ENCODE measurements at regions not wholly inside any gene's neighbourhood (a gene's known extent, or its start where the extent isn't known, plus 50 kb on each side); places are given as distances from the start of the nearest gene placed in this dataset.

DNA sequence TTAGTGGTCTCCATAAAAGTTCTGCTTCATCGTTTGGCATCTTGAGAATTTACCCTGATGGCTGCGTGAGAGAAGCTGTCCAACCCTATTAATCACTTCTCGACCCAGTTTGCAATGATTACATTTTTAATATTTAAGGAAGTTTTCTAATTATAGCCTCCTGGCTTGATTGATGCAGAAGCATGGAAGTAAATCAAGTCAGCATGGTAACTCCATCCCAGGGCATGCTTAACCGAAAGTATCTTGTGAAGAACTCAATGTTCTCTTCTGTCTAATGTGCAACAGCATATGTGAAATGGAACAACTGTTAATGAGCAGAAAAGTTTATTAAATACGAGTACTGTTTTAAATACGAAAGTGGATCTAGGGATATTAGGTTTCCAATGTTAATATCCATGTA is 278.9 kb upstream of the CD180 start (continued):
- TF ChIP-seq, protein P1, sequence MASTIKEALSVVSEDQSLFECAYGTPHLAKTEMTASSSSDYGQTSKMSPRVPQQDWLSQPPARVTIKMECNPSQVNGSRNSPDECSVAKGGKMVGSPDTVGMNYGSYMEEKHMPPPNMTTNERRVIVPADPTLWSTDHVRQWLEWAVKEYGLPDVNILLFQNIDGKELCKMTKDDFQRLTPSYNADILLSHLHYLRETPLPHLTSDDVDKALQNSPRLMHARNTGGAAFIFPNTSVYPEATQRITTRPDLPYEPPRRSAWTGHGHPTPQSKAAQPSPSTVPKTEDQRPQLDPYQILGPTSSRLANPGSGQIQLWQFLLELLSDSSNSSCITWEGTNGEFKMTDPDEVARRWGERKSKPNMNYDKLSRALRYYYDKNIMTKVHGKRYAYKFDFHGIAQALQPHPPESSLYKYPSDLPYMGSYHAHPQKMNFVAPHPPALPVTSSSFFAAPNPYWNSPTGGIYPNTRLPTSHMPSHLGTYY (CRISPR knock-in tag; IDR thresholded peaks at IDR 0.05): no peak
- TF ChIP-seq SMAD3 (CRISPR knock-in tag; IDR thresholded peaks at IDR 0.05; ENCODE audit: borderline replicate concordance) (no peak), ELF4 (CRISPR knock-in tag; IDR thresholded peaks at IDR 0.05; ENCODE audit: low read depth) (no peak), ATF1 (CRISPR knock-in tag; IDR thresholded peaks at IDR 0.05) (no peak), FOXJ3 (CRISPR knock-in tag; IDR thresholded peaks at IDR 0.05; ENCODE audit: borderline replicate concordance) (no peak)
- TF ChIP-seq, protein P2, sequence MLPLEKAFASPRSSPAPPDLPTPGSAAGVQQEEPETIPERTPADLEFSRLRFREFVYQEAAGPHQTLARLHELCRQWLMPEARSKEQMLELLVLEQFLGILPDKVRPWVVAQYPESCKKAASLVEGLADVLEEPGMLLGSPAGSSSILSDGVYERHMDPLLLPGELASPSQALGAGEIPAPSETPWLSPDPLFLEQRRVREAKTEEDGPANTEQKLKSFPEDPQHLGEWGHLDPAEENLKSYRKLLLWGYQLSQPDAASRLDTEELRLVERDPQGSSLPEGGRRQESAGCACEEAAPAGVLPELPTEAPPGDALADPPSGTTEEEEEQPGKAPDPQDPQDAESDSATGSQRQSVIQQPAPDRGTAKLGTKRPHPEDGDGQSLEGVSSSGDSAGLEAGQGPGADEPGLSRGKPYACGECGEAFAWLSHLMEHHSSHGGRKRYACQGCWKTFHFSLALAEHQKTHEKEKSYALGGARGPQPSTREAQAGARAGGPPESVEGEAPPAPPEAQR (CRISPR knock-in tag; IDR thresholded peaks at IDR 0.05): no peak
- TF ChIP-seq, protein P3, sequence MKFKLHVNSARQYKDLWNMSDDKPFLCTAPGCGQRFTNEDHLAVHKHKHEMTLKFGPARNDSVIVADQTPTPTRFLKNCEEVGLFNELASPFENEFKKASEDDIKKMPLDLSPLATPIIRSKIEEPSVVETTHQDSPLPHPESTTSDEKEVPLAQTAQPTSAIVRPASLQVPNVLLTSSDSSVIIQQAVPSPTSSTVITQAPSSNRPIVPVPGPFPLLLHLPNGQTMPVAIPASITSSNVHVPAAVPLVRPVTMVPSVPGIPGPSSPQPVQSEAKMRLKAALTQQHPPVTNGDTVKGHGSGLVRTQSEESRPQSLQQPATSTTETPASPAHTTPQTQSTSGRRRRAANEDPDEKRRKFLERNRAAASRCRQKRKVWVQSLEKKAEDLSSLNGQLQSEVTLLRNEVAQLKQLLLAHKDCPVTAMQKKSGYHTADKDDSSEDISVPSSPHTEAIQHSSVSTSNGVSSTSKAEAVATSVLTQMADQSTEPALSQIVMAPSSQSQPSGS (CRISPR knock-in tag; IDR thresholded peaks at IDR 0.05; ENCODE audit: borderline replicate concordance, low read depth): no peak
- TF ChIP-seq, protein P4, sequence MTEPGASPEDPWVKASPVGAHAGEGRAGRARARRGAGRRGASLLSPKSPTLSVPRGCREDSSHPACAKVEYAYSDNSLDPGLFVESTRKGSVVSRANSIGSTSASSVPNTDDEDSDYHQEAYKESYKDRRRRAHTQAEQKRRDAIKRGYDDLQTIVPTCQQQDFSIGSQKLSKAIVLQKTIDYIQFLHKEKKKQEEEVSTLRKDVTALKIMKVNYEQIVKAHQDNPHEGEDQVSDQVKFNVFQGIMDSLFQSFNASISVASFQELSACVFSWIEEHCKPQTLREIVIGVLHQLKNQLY (CRISPR knock-in tag; IDR thresholded peaks at IDR 0.05): no peak

DNA sequence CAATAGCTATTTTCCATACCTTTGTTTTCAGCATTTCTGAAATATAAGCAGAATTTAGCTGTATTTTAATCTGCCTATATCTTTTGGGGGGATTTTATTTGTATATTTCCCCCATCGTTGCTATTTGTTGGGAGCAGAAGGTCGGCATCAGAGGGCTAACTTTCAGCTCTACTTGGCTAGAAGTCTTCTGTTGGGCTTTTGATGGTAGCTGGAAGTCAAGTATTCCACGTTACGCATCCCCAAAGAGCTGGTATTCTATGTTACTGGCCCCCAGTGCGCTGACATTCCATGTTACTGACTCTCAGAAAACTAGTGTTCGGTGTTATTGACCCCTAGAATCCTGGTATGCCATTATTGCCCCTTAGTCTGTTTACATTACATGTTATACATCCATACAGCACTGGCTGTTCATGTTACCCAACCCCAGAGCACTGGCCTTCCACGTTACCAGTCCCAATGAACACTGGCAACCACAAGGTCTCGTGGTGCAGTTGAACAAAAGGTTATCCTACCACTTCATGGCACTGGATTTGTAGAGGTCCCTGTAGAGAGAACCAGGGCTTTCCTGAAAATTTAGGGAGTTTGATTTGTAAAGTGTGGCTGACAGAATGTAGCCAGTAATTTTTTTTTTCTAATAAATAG is 278.1 kb upstream of the CD180 start:
- Mint-ChIP-seq H3K4me1 (no peaks in the 10 kb centered on the region), H3K36me3 (no peaks in the 10 kb centered on the region), H3K4me3 (no peak overlapping the region), H3K9me3 (no peaks in the 10 kb centered on the region), H3K27ac (no peak overlapping the region), H3K27me3 (ENCODE audit: low read depth) (no peaks in the 10 kb centered on the region)
- TF ChIP-seq JAZF1 (CRISPR knock-in tag; IDR thresholded peaks at IDR 0.05): no peak
- no peak for TF ChIP-seq SMAD4 (CRISPR knock-in tag; IDR thresholded peaks at IDR 0.05)
- TF ChIP-seq, protein P5, sequence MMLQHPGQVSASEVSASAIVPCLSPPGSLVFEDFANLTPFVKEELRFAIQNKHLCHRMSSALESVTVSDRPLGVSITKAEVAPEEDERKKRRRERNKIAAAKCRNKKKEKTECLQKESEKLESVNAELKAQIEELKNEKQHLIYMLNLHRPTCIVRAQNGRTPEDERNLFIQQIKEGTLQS (CRISPR knock-in tag; conservative IDR thresholded peaks at IDR 0.05): no peak
- no peak for TF ChIP-seq OVOL2 (CRISPR knock-in tag; IDR thresholded peaks at IDR 0.05; ENCODE audit: borderline replicate concordance)
- TF ChIP-seq, protein P6, sequence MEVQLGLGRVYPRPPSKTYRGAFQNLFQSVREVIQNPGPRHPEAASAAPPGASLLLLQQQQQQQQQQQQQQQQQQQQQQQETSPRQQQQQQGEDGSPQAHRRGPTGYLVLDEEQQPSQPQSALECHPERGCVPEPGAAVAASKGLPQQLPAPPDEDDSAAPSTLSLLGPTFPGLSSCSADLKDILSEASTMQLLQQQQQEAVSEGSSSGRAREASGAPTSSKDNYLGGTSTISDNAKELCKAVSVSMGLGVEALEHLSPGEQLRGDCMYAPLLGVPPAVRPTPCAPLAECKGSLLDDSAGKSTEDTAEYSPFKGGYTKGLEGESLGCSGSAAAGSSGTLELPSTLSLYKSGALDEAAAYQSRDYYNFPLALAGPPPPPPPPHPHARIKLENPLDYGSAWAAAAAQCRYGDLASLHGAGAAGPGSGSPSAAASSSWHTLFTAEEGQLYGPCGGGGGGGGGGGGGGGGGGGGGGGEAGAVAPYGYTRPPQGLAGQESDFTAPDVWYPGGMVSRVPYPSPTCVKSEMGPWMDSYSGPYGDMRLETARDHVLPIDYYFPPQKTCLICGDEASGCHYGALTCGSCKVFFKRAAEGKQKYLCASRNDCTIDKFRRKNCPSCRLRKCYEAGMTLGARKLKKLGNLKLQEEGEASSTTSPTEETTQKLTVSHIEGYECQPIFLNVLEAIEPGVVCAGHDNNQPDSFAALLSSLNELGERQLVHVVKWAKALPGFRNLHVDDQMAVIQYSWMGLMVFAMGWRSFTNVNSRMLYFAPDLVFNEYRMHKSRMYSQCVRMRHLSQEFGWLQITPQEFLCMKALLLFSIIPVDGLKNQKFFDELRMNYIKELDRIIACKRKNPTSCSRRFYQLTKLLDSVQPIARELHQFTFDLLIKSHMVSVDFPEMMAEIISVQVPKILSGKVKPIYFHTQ (CRISPR knock-in tag; IDR thresholded peaks at IDR 0.05): no peak
- no peak for TF ChIP-seq NFATC4 (CRISPR knock-in tag; IDR thresholded peaks at IDR 0.05)
- TF ChIP-seq GRHL2 (CRISPR knock-in tag; IDR thresholded peaks at IDR 0.05; ENCODE audit: insufficient replicate concordance, severe bottlenecking): no peak
- TF ChIP-seq SMAD3 (CRISPR knock-in tag; IDR thresholded peaks at IDR 0.05; ENCODE audit: borderline replicate concordance): no peak
- TF ChIP-seq ATF1 (CRISPR knock-in tag; IDR thresholded peaks at IDR 0.05): no peak
- no peak for TF ChIP-seq NR3C1 (CRISPR knock-in tag; conservative IDR thresholded peaks at IDR 0.05; ENCODE audit: low read depth)
- TF ChIP-seq, protein P7, sequence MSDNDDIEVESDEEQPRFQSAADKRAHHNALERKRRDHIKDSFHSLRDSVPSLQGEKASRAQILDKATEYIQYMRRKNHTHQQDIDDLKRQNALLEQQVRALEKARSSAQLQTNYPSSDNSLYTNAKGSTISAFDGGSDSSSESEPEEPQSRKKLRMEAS (CRISPR knock-in tag; IDR thresholded peaks at IDR 0.05): no peak
- TF ChIP-seq, protein P8, sequence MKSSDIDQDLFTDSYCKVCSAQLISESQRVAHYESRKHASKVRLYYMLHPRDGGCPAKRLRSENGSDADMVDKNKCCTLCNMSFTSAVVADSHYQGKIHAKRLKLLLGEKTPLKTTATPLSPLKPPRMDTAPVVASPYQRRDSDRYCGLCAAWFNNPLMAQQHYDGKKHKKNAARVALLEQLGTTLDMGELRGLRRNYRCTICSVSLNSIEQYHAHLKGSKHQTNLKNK (CRISPR knock-in tag; IDR thresholded peaks at IDR 0.05): no peak
- DNase-seq (ENCODE audit: low spot score) (no peak), ATAC-seq (no peak)
- ChIA-PET POLR2A (no interaction called here), CTCF (no interaction called here)

Measured in WTC11 (cell line).